Thoracic aorta (tissue), 2 donors: ENCODE measurements at regions not wholly inside any gene's neighbourhood (a gene's known extent, or its start where the extent isn't known, plus 50 kb on each side); places are given as distances from the start of the nearest gene placed in this dataset.

Experiments used
- ATAC-seq: fragments of 150-250 bp; one replicate; pipeline ENCODE4 v1.8.0; 2017; ENCODE audit warnings: low read depth; ENCODE audit not compliant: insufficient number of reproducible peaks, low FRiP score
- DNase-seq: peaks from one replicate; pipeline ENCODE4 v3.0.0-alpha.2; 2020; ENCODE audit warnings: low spot score
- H3K27ac ChIP-seq, 2 donors: fragments of 200-600 bp; sonication (generic); 1 replicate in 1 of 2; 2 replicates in 1 of 2; pipeline ENCODE4 v1.5.1; 2016; ENCODE audit warnings: mild to moderate bottlenecking in 2 of 2, moderate library complexity in 2 of 2
- H3K27me3 ChIP-seq: fragments of 200-600 bp; sonication (generic); replicated peaks from 2 replicates; pipeline ENCODE4 v1.6.0; 2016; ENCODE audit warnings: mild to moderate bottlenecking; ENCODE audit not compliant: insufficient read depth
- H3K36me3 ChIP-seq: fragments of 200-600 bp; sonication (generic); one replicate; pipeline ENCODE4 v1.5.1; 2016
- H3K4me1 ChIP-seq, 2 donors: fragments of 200-600 bp; sonication (generic); 1 replicate in 1 of 2; 2 replicates in 1 of 2; pipeline versions ENCODE4 v1.5.1 to v1.6.0; 2016; ENCODE audit warnings: low read depth in 2 of 2, mild to moderate bottlenecking in 1 of 2; ENCODE audit not compliant: control insufficient read depth in 1 of 2
- H3K4me3 ChIP-seq: fragments of 200-600 bp; sonication (generic); 2 replicates; pipeline ENCODE4 v1.5.1; 2016; ENCODE audit warnings: mild to moderate bottlenecking
- H3K9me3 ChIP-seq: fragments of 200-600 bp; sonication (generic); 2 replicates; pipeline ENCODE4 v1.5.1; 2016
- CTCF ChIP-seq: fragments of 200-600 bp; sonication (generic); IDR thresholded peaks from one replicate; pipeline ENCODE4 v1.5.1; 2019; ENCODE audit warnings: antibody characterized with exemption

- H3K27me3 ChIP-seq, result no peaks in the 10 kb centered on the region
- ATAC-seq (no peak), DNase-seq (no peak)
- H3K4me1 ChIP-seq, result no peaks in the 10 kb centered on the region
- H3K36me3 ChIP-seq, result no peaks in the 10 kb centered on the region
- no peak overlapping the region for H3K4me3 ChIP-seq
- no peak for TF ChIP-seq CTCF
- H3K27ac ChIP-seq, result no peak overlapping the region
- H3K9me3 ChIP-seq, result no peaks in the 10 kb centered on the region
Measured at GRCh38 chr12:84632556-84632955, 280.0 kb downstream of the SLC6A15 start.

GRCh38 chr12:84631020-84631419 is 281.6 kb downstream of the SLC6A15 start:
- H3K4me3 ChIP-seq, result no peak overlapping the region
- H3K36me3 ChIP-seq, result no peaks in the 10 kb centered on the region
- no peaks in the 10 kb centered on the region for H3K9me3 ChIP-seq
- no peak for TF ChIP-seq CTCF
- no peaks in the 10 kb centered on the region for H3K4me1 ChIP-seq
- no peak for DNase-seq
- ATAC-seq, result no peak
- no peak overlapping the region for H3K27ac ChIP-seq
- no peaks in the 10 kb centered on the region for H3K27me3 ChIP-seq

GRCh38 chr12:84627593-84627992 is 285.0 kb downstream of the SLC6A15 start:
- Histone ChIP-seq H3K4me1 (no peaks in the 10 kb centered on the region), H3K9me3 (no peaks in the 10 kb centered on the region), H3K4me3 (no peak overlapping the region), H3K27ac (no peak overlapping the region), H3K36me3 (no peaks in the 10 kb centered on the region), H3K27me3 (no peaks in the 10 kb centered on the region)
- ATAC-seq (no peak), DNase-seq (no peak)
- no peak for TF ChIP-seq CTCF

GRCh38 chr12:84624601-84625000 is 288.0 kb downstream of the SLC6A15 start:
- H3K36me3 ChIP-seq, result no peaks in the 10 kb centered on the region
- ATAC-seq, result no peak
- H3K27me3 ChIP-seq, result no peaks in the 10 kb centered on the region
- TF ChIP-seq CTCF, result no peak
- DNase-seq, result no peak
- no peak overlapping the region for H3K27ac ChIP-seq
- no peaks in the 10 kb centered on the region for H3K9me3 ChIP-seq
- H3K4me3 ChIP-seq, result no peak overlapping the region
- no peaks in the 10 kb centered on the region for H3K4me1 ChIP-seq

- DNase-seq (no peak), ATAC-seq (no peak)
- H3K4me3 ChIP-seq, result no peak overlapping the region
- no peaks in the 10 kb centered on the region for H3K36me3 ChIP-seq
- TF ChIP-seq CTCF, result no peak
- no peaks in the 10 kb centered on the region for H3K27me3 ChIP-seq
- H3K4me1 ChIP-seq, result no peaks in the 10 kb centered on the region
- no peaks in the 10 kb centered on the region for H3K9me3 ChIP-seq
- no peak overlapping the region for H3K27ac ChIP-seq
Measured at GRCh38 chr12:84619053-84619571, 293.5 kb downstream of the SLC6A15 start.
